ENCODE measurements at regions not wholly inside any gene's neighbourhood (a gene's known extent, or its start where the extent isn't known, plus 50 kb on each side); places are given as distances from the start of the nearest gene placed in this dataset.

DNA sequence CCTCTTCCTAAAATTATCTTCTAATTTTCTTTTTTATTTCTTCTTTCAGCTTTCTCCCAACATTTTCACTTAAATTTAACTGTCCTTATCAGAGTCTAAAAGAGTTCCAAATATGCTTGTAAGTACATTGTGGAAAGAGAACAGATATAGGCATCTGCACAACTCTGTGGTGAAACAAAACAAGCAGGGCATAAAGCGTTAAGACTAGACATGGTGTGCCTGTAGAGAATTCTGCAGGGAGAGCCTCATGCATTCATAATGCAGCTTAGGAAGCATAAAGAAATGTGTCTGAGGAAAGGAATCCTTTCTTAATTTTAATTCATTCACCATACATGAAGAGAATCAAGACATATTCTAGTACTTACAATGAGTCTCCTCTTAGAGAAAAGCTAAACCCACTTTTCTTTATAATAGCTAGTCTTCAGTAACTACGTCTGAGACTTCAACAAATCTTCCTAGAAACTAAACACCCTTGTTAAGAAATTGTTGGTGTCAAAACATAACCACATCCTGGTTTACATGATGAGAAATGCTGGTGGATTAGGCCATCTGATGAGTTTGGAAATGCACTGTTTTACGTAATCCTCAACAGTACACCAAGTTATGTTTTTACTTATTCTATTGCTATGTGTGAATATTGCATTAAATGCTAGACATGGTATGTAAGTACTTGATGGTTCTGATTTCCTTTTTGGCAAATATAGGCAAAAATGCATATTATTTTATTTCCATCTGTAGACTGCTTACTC, 307.8 kb upstream of the GIMD1 start:
- no peak for DNase-seq

DNA sequence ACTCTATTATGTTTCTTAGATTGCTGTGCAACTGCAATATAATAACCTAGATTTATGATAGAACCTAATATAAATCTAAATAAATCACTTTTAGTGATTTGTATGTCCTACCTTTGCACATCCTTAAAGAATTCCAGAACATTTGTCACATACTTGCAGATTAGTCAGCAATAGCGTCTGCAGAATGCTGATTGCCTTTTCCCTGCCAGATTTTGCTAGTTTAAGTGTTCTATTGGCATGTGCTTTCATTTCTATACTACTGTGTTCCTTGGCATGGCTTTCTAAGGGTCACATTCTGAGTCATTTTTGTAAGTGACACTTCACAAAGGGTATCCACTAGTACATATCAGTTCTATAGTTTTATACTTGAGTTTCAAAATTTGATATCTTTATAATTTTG, 303.1 kb upstream of the GIMD1 start:
- DNase-seq, result peak; percentile 74

DNA sequence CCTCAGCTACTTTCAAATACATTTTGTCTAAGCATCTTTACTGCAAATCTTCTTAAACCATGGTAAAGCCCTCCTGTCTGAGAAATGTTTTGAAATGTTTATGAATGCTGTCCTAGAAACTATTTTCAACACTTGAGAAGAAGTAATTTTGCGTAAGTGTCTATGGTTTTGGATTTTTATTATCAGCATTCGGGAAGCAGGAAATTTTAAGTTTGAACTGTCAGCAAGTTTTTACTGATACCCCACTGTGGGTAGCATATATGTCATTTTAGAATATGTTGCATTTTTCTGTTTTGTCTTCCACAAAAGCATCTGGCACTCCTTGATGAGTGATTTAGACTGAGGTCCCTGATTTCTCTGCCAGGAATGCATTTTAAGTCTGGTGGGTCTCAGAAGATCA, 302.4 kb upstream of the GIMD1 start:
- DNase-seq, result no peak

- DNase-seq, result no peak
These were observed 290.8 kb upstream of the GIMD1 start for GRCh38 chr4:106659371-106659770.

DNA sequence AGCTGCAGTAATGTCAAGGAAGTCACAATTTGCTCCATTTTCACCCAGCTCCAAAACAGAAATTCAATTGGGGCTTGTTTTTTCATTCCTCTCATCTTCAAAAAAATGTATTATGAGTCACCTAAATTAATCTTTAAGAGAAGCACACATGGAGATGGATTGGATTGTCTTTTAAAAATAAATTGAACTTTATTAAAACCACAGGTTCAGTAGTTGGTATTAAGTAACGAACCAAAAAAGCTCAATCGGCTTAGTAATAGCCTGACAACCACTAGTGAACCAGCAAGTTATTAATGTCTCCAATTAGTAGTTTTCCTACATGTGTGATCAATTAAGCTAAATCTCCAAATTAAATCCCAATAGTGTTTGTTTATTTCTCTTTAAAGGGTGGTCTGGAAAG, 283.5 kb upstream of the GIMD1 start:
- peak; percentile 34 for DNase-seq

DNA sequence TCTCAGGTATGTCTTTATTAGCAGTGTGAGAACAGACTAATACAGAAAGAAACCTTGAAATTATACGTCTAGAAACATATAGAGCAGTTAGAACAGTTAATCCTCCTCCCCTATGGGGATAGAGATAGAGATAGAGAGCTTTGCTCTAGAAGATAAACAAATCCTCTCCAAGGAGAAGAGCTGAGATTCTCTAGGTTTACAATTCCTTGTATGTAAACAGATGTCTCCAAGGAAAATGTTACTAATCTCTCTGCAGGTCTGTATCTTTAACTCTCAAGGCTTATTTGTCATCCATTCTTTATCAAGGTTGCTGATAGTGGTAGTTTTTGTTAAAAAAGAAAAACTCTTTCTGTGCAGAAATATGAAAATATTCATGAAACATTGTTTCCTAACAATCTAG, 282.1 kb upstream of the GIMD1 start:
- DNase-seq, result no peak

DNA sequence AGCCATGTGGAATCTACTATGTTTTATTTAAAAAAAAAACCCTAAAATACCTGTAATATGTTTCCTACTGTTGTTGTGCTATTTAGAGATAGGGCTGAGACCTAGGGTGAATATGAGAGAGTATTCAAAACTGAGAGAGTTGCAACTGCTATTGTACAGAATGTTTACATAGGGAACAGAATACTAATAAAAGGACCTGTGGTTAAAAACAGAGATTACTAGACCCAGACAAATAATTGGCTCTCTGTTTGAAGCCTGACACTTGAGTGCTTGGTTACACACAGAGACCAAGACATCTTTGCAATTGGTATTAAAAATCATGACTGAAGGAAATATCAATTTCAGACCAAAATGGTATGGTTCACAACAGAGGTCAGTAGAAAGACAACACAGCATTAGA, 278.9 kb upstream of the GIMD1 start:
- no peak for DNase-seq

GRCh38 chr4:106629268-106629625, 260.7 kb upstream of the GIMD1 start:
- peak; percentile 41 for DNase-seq

DNA sequence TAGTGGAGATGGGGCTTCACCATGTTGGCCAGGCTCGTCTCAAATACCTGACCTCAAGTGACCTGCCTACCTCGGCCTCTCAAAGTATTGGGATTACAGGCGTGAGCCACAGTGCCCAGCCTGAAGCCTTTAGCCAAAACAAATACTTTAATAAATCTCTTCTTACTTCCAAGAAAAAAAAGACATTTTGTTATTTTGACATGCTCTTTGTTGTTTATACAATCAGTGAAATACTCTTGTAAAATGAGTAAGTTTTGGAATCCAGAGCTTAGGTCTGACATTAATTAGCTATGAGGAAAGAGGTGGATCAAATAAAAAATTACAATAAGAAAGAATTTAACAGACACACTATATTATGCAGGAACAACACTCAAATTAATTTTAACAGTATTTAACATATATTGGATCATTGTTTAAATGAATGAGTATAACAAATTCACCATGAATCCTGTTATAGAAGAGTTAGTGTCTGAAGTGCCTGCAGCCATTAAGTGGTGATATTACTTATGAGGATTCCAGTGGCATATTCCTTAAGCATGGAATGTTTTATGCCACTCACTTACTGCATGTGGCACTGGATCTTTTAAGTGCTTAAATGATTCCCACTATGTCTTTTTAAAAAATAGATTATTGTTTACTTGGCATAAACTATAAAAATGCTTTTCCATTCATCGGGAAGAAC, 260.1 kb upstream of the GIMD1 start:
- DNase-seq, result no peak

DNA sequence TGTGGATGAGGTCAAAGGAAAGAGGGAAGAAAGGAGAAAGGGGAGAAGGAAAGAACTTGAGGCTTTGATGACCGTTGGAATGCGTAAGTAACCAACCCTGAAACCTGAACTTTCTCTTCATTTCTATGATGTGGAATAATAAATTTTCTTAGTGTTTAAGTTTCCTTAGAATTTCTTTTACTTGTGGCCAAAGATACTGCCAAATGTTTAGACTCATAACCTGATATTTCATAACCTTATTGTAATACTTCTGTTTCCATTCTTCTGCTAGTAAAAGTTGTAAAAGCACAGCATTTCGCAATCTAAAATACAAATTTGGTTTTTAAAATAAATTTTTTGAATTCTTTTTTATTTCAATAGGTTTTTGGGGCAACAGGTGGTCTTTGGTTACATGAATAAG, 258.5 kb upstream of the GIMD1 start:
- DNase-seq, result no peak

GRCh38 chr4:106624671-106625070, 256.1 kb upstream of the GIMD1 start:
- peak; percentile 76 for DNase-seq

DNA sequence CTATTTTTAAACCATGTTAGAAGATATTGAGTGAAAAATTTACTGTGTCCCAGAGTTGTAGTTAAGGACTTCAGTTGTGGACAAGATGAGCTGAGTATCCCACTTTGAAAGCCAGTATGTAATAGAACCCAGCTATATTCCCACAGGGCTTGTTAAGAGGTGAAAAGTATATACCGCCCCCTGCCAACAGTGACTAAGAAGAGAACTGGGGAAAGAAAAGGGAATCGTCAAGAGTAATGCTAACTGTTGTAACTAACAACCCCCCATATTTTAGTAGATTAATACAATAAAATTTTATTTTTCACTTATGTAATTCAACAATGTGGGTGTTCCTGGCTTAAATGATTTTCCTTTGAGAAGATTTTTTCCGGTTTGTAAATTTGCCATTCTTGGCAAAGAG, 250.4 kb upstream of the GIMD1 start:
- peak; percentile 23 for DNase-seq

GRCh38 chr4:106615961-106616360, 247.4 kb upstream of the GIMD1 start:
- peak; percentile 4 for DNase-seq

- DNase-seq, result no peak
These were observed 246.9 kb upstream of the GIMD1 start for GRCh38 chr4:106615410-106615945.

- DNase-seq, result peak; percentile 46
These were observed 245.9 kb upstream of the GIMD1 start for GRCh38 chr4:106614441-106614840.

DNA sequence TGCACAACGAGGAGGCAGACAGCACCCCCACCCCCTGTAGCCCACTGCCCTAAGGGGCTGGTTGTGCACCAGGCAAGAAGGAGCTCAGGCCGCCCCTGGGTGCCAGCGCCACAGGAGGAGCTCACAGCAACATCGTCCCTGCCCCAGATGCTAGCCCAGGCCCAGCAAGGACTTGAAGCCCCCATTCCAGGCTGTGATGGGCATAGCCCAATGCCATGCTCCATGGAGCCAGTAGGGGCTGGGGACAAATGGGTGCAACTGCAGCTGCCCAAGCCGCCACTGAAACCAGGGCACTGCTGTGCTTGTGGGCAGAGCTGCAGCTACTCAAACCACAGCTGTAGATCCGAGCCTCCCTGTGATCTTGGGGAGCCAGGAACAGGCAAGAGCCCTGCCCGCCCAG, 241.3 kb upstream of the GIMD1 start:
- DNase-seq, result no peak

- no peak for DNase-seq
These were observed 239.0 kb upstream of the GIMD1 start for GRCh38 chr4:106607558-106607957.

DNA sequence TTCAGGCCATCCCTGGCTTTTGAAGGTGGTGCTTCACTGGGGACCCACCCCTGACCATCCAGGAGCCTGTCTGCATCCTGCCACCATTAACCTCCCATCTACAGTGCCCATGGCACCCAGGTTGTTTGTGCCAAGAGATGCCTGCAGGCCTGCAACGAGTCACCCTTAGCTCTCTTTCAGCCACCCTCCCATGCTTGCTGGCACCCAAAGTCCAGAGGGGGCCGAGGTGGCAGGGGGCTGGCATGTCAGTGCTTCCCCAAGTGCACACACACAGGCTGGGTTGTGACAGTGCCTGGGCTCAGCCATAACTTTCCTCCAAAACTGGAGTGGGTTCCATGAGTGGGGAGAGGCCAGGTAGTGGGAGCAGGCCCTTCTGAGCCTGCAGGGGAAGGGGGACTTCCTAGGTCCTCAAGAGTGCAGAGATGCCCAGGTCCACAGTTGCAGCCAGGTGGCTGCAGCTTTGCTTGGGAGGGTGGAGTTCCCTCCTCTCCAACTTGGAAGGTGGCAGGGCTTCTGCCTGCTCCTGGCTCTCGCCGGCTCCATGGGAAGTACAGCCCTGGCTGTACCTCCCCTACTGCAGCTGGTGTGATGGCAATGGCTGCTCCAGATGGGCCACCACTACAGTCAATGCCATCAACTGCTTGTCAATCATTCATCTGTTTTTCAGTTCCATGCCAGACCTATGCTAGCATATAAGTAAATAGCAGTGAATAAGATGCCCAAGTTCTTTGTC, 235.9 kb upstream of the GIMD1 start:
- DNase-seq, result no peak

GRCh38 chr4:106603471-106603870, 234.9 kb upstream of the GIMD1 start:
- DNase-seq, result no peak

GRCh38 chr4:106602711-106603110, 234.1 kb upstream of the GIMD1 start:
- no peak for DNase-seq

DNA sequence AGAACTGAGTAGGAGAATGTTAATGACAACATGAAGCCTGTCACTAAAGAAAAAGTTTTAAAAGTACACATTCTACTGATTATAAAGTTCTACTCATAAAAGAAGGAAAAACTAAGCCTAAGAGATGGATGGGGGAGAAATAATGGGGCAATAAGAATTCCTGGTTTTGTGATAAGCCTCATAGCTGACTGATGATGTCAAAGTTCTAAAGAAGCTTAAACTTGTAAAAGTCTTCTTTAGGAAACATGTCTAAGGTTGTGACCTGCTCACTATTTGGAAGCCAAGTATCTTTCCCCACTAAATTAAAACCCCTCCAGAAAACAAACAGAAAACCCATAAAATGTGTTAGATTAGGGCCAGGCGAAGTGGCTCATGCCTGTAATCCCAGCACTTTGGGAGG, 232.9 kb upstream of the GIMD1 start:
- DNase-seq, result peak; percentile 40

- no peak for DNase-seq
These were observed 227.3 kb upstream of the GIMD1 start for GRCh38 chr4:106595906-106596305.

GRCh38 chr4:106594291-106594952, 225.8 kb upstream of the GIMD1 start:
- peak; percentile 42 for DNase-seq

All from fibroblast of skin of back (primary cell).